ENCODE measurements at regions not wholly inside any gene's neighbourhood (a gene's known extent, or its start where the extent isn't known, plus 50 kb on each side); places are given as distances from the start of the nearest gene placed in this dataset.

DNA sequence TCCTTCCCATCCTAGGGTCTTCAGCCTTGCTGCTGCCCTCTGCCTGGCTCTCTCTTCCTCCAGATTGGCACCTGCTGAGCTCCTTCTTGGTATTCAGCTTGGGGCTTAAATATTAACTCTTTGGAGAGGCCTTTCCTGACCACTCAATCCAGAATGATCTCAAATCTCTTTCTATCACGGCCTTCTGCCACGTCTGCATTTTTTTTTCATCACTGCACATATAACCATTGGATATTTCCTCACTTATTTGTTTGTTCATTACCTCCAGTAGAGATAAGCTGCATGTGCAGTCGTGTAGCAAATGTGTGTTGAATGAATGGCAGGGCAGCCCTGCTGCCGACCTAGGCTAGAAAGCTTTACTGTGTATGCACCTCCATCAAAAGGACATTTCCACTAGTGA, 51.6 kb upstream of the MPP7 start:
- in situ Hi-C loops (cut with HindIII; ENCODE audit: low sequenced_read_pairs), result no loop called here
- no peak overlapping the region for H3K4me3 ChIP-seq (ENCODE audit: low read depth, low read length)
- no peak for DNase-seq (ENCODE audit: low read depth)
- TF ChIP-seq, protein P1, sequence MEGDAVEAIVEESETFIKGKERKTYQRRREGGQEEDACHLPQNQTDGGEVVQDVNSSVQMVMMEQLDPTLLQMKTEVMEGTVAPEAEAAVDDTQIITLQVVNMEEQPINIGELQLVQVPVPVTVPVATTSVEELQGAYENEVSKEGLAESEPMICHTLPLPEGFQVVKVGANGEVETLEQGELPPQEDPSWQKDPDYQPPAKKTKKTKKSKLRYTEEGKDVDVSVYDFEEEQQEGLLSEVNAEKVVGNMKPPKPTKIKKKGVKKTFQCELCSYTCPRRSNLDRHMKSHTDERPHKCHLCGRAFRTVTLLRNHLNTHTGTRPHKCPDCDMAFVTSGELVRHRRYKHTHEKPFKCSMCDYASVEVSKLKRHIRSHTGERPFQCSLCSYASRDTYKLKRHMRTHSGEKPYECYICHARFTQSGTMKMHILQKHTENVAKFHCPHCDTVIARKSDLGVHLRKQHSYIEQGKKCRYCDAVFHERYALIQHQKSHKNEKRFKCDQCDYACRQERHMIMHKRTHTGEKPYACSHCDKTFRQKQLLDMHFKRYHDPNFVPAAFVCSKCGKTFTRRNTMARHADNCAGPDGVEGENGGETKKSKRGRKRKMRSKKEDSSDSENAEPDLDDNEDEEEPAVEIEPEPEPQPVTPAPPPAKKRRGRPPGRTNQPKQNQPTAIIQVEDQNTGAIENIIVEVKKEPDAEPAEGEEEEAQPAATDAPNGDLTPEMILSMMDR (IDR thresholded peaks at IDR 0.05; ENCODE audit: low read depth, low read length, missing control alignments), result no peak

GRCh38 chr10:28355376-28355775, 52.5 kb upstream of the MPP7 start:
- TF ChIP-seq, protein P1 (IDR thresholded peaks at IDR 0.05; ENCODE audit: low read depth, low read length, missing control alignments), result no peak
- no peak overlapping the region for H3K4me3 ChIP-seq (ENCODE audit: low read depth, low read length)
- in situ Hi-C loops (cut with HindIII; ENCODE audit: low sequenced_read_pairs), result no loop called here
- no peak for DNase-seq (ENCODE audit: low read depth)

DNA sequence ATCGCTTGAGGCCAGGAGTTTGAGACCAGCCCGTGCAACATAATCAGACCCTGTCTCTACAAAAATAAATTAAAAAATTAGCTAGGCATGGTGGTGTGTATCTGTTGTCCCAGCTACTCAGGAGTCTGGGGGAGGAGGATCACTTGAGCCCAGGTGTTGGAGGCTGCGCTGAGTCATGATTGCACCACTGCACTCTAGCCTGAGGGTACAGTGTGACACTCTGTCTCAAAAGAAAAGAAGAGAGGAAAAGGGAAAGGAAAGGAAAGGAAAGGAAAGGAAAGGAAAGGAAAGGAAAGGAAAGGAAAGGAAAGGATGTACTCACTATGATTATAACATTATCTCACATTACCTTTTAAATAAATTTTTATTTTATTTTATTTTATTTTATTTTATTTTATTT, 56.5 kb upstream of the MPP7 start:
- in situ Hi-C loops (cut with HindIII; ENCODE audit: low sequenced_read_pairs), result no loop called here
- TF ChIP-seq, protein P1 (IDR thresholded peaks at IDR 0.05; ENCODE audit: low read depth, low read length, missing control alignments), result no peak
- no peak for DNase-seq (ENCODE audit: low read depth)
- H3K4me3 ChIP-seq (ENCODE audit: low read depth, low read length), result no peak overlapping the region

- TF ChIP-seq, protein P1 (IDR thresholded peaks at IDR 0.05; ENCODE audit: low read depth, low read length, missing control alignments), result no peak
- DNase-seq (ENCODE audit: low read depth), result no peak
- in situ Hi-C loops (cut with HindIII; ENCODE audit: low sequenced_read_pairs), result no loop called here
Observed at GRCh38 chr10:28360175-28360574, 57.3 kb upstream of the MPP7 start.

DNA sequence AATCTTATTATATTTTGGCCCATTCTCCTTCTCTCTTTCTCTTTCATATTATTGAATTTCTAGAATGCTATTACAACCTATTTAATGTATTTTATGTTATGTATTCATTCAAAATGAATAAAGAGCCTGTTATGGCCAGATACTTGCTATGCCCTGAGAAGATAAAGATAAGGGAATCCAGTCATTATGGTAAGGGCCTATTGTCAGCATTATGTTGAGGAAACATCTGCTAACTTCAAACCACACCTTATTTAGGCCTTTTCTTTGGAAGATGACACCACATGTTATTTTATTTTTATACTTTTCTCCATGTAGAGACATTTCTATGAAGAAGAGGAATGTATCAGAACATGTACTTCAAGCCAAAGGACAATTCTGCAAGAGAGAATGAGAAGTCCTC, 60.5 kb upstream of the MPP7 start:
- no peak overlapping the region for H3K4me3 ChIP-seq (ENCODE audit: low read depth, low read length)
- DNase-seq (ENCODE audit: low read depth), result no peak
- in situ Hi-C loops (cut with HindIII; ENCODE audit: low sequenced_read_pairs), result no loop called here
- TF ChIP-seq, protein P1 (IDR thresholded peaks at IDR 0.05; ENCODE audit: low read depth, low read length, missing control alignments), result no peak

More at GRCh38 chr10:28360175-28360574, 57.3 kb upstream of the MPP7 start:
- H3K4me3 ChIP-seq (ENCODE audit: low read depth, low read length), result no peak overlapping the region

GRCh38 chr10:28365840-28366239, 63.0 kb upstream of the MPP7 start:
- DNase-seq (ENCODE audit: low read depth), result no peak
- no peak overlapping the region for H3K4me3 ChIP-seq (ENCODE audit: low read depth, low read length)
- in situ Hi-C loops (cut with HindIII; ENCODE audit: low sequenced_read_pairs), result no loop called here
- TF ChIP-seq, protein P1 (IDR thresholded peaks at IDR 0.05; ENCODE audit: low read depth, low read length, missing control alignments), result no peak

DNA sequence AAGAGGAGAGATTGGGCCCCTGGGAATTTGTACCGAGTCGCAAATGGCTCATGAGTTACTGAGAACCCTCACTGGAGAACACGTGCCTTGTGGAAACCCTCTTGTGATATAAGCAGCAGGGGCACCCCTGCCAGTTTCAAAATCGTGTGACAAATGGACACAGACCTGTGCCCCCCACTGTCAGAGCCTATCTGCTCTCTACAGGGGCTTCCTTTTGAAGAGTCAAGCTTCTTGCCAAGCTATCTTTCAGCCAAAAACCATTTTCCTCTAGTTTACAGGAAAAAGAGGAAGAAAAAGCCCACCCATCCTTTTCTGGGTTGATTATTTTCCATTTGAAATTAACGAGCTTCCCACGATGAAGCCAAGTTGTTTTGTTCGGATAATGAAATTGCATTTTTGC, 64.1 kb upstream of the MPP7 start:
- no peak overlapping the region for H3K4me3 ChIP-seq (ENCODE audit: low read depth, low read length)
- no peak for DNase-seq (ENCODE audit: low read depth)
- in situ Hi-C loops (cut with HindIII; ENCODE audit: low sequenced_read_pairs), result no loop called here
- TF ChIP-seq, protein P1 (IDR thresholded peaks at IDR 0.05; ENCODE audit: low read depth, low read length, missing control alignments), result no peak

All from astrocyte of the cerebellum (primary cell).